Smooth muscle cell (in vitro differentiated cells): ENCODE measurements at regions not wholly inside any gene's neighbourhood (a gene's known extent, or its start where the extent isn't known, plus 50 kb on each side); places are given as distances from the start of the nearest gene placed in this dataset.

ENCODE experiments used
- DNase-seq: peaks from one replicate; lab custom pipeline; 2025; ENCODE audit not compliant: unreplicated experiment; lab: John Stamatoyannopoulos, UW
- H2AFZ ChIP-seq: fragments of 200-600 bp; sonication (generic); 2 replicates; pipeline ENCODE4 v1.6.0; 2016; ENCODE audit warnings: antibody characterized with exemption, low read depth, mild to moderate bottlenecking
- H3F3A ChIP-seq: fragments of 200-600 bp; sonication (generic); 2 replicates; pipeline ENCODE4 v1.6.0; 2017; ENCODE audit warnings: antibody characterized with exemption, low read depth
- H3K27ac ChIP-seq: fragments of 200-600 bp; sonication (generic); 2 replicates; pipeline ENCODE4 v1.5.1; 2016; ENCODE audit warnings: low read depth, mild to moderate bottlenecking
- H3K27me3 ChIP-seq: fragments of 200-600 bp; sonication (generic); 2 replicates; pipeline ENCODE4 v1.6.1; 2016; ENCODE audit warnings: low read depth, mild to moderate bottlenecking
- H3K36me3 ChIP-seq: fragments of 200-600 bp; sonication (generic); 2 replicates; pipeline ENCODE4 v1.5.1; 2016; ENCODE audit warnings: low read depth
- H3K4me1 ChIP-seq: fragments of 200-600 bp; sonication (generic); 2 replicates; pipeline ENCODE4 v1.5.1; 2016; ENCODE audit warnings: low read depth
- H3K4me2 ChIP-seq: fragments of 200-600 bp; sonication (generic); 2 replicates; pipeline ENCODE4 v1.6.0; 2016; ENCODE audit warnings: mild to moderate bottlenecking
- H3K4me3 ChIP-seq: fragments of 200-600 bp; sonication (generic); 2 replicates; pipeline ENCODE4 v1.5.1; 2016; ENCODE audit warnings: mild to moderate bottlenecking
- H3K79me2 ChIP-seq: fragments of 200-600 bp; sonication (generic); 2 replicates; pipeline ENCODE4 v1.6.0; 2016; ENCODE audit warnings: low read depth, mild to moderate bottlenecking
- H3K9ac ChIP-seq: fragments of 200-600 bp; sonication (generic); 2 replicates; pipeline ENCODE4 v1.6.0; 2016; ENCODE audit warnings: low read depth
- H3K9me3 ChIP-seq: fragments of 200-600 bp; sonication (generic); replicated peaks from 2 replicates; pipeline ENCODE4 v1.5.1; 2016; ENCODE audit warnings: low read depth
- H4K20me1 ChIP-seq: fragments of 200-600 bp; sonication (generic); 2 replicates; pipeline ENCODE4 v1.6.0; 2016; ENCODE audit warnings: low read depth
- WGBS: methylation state at CpG from one replicate; pipeline ENCODE4 v1.1.7; 2016; ENCODE audit warnings: low lambda C conversion rate; 5-methylcytosine and 5-hydroxymethylcytosine counted together
- TF ChIP-seq, protein P1 (sequence below): fragments of 200-600 bp; sonication (generic); IDR thresholded peaks from 2 replicates; pipeline ENCODE4 v1.5.1; 2017; ENCODE audit warnings: borderline replicate concordance, mild to moderate bottlenecking, antibody characterized with exemption; ENCODE audit not compliant: insufficient read depth, poor library complexity, severe bottlenecking

GRCh38 chr5:97854871-97855762 is 672.1 kb upstream of the RIOK2 start:
- Histone ChIP-seq H3K4me3 (no peak overlapping the region), H3K9me3 (peaks cover 7% of the 10 kb centered on the region), H3F3A (peaks cover 6% of the 10 kb centered on the region), H3K9ac (no peak overlapping the region), H3K27me3 (no peaks in the 10 kb centered on the region), H3K4me2 (no peak overlapping the region), H2AFZ (no peak overlapping the region), H3K27ac (no peak overlapping the region), H3K79me2 (no peaks in the 10 kb centered on the region), H4K20me1 (no peaks in the 10 kb centered on the region), H3K4me1 (peaks cover 7% of the 10 kb centered on the region), H3K36me3 (no peaks in the 10 kb centered on the region)
- TF ChIP-seq, protein P1, sequence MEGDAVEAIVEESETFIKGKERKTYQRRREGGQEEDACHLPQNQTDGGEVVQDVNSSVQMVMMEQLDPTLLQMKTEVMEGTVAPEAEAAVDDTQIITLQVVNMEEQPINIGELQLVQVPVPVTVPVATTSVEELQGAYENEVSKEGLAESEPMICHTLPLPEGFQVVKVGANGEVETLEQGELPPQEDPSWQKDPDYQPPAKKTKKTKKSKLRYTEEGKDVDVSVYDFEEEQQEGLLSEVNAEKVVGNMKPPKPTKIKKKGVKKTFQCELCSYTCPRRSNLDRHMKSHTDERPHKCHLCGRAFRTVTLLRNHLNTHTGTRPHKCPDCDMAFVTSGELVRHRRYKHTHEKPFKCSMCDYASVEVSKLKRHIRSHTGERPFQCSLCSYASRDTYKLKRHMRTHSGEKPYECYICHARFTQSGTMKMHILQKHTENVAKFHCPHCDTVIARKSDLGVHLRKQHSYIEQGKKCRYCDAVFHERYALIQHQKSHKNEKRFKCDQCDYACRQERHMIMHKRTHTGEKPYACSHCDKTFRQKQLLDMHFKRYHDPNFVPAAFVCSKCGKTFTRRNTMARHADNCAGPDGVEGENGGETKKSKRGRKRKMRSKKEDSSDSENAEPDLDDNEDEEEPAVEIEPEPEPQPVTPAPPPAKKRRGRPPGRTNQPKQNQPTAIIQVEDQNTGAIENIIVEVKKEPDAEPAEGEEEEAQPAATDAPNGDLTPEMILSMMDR, result no peak
- WGBS, result 64% methylated on average over 9 of the region's 9 CpGs
- no peak for DNase-seq

DNA sequence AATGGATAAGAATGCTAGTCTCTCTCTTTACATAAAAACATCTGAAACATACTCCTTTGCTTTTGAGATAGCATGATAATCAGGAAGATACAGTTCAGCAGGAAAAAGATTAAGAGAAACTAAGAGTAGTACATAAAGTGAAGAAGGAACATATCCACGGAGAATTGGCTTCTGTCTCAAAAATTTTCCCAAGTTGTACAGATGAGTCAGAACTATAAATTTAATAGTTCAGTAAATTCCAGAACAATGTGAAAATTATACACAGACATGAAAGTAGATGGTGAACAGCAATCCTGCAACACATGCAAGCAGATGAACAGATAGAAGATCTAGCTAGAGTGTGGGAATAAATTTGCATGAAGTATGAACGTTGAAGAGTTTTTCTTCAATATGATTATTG is 691.4 kb upstream of the RIOK2 start:
- Histone ChIP-seq H3K4me2 (no peak overlapping the region), H2AFZ (no peak overlapping the region), H3K27ac (no peak overlapping the region), H3F3A (no peaks in the 10 kb centered on the region), H3K4me1 (no peaks in the 10 kb centered on the region), H3K27me3 (no peaks in the 10 kb centered on the region), H3K4me3 (no peak overlapping the region), H4K20me1 (no peaks in the 10 kb centered on the region), H3K9ac (no peak overlapping the region), H3K79me2 (no peaks in the 10 kb centered on the region), H3K9me3 (no peaks in the 10 kb centered on the region), H3K36me3 (no peaks in the 10 kb centered on the region)
- DNase-seq, result no peak
- WGBS, result 85% methylated on average over 2 of the region's 2 CpGs
- TF ChIP-seq, protein P1, result no peak

- no peaks in the 10 kb centered on the region for H3K36me3 ChIP-seq
- no peaks in the 10 kb centered on the region for H3K79me2 ChIP-seq
- no peak for DNase-seq
- no peak overlapping the region for H2AFZ ChIP-seq
- no peak overlapping the region for H3K4me3 ChIP-seq
- 81% methylated on average over 2 of the region's 2 CpGs for WGBS
- H3K9ac ChIP-seq, result no peak overlapping the region
- no peaks in the 10 kb centered on the region for H3K9me3 ChIP-seq
- no peaks in the 10 kb centered on the region for H3F3A ChIP-seq
- no peak overlapping the region for H3K27ac ChIP-seq
- no peaks in the 10 kb centered on the region for H3K27me3 ChIP-seq
- no peaks in the 10 kb centered on the region for H3K4me1 ChIP-seq
- no peak overlapping the region for H3K4me2 ChIP-seq
- TF ChIP-seq, protein P1, result no peak
- no peaks in the 10 kb centered on the region for H4K20me1 ChIP-seq
Observed at GRCh38 chr5:97876272-97876671, 693.2 kb upstream of the RIOK2 start.

GRCh38 chr5:97877588-97877987 is 694.5 kb upstream of the RIOK2 start:
- no peak overlapping the region for H3K9ac ChIP-seq
- 86% methylated on average over 3 of the region's 3 CpGs for WGBS
- H3F3A ChIP-seq, result no peaks in the 10 kb centered on the region
- H3K79me2 ChIP-seq, result no peaks in the 10 kb centered on the region
- H2AFZ ChIP-seq, result no peak overlapping the region
- H3K4me1 ChIP-seq, result no peaks in the 10 kb centered on the region
- no peaks in the 10 kb centered on the region for H4K20me1 ChIP-seq
- no peak overlapping the region for H3K4me3 ChIP-seq
- no peak overlapping the region for H3K27ac ChIP-seq
- no peaks in the 10 kb centered on the region for H3K27me3 ChIP-seq
- H3K36me3 ChIP-seq, result no peaks in the 10 kb centered on the region
- TF ChIP-seq, protein P1, result no peak
- no peak for DNase-seq
- H3K9me3 ChIP-seq, result no peaks in the 10 kb centered on the region
- H3K4me2 ChIP-seq, result no peak overlapping the region
